HepG2 (cell line): ENCODE measurements at regions not wholly inside any gene's neighbourhood (a gene's known extent, or its start where the extent isn't known, plus 50 kb on each side); places are given as distances from the start of the nearest gene placed in this dataset.

Experiments
- CBX2 ChIP-seq, 2 experiments: fragments of 200-600 bp in 1 of 2; sonication (generic); formaldehyde crosslinking in 1 of 2; IDR thresholded peaks; 2 replicates each; pipeline versions ENCODE4 v1.7.0 to v1.8.1; 2018 to 2022; ENCODE audit warnings: low read depth in 2 of 2, low read length in 1 of 2, mild to moderate bottlenecking in 1 of 2, missing genetic modification reagents in 1 of 2
- CEBPB ChIP-seq: IDR thresholded peaks from 2 replicates; pipeline ENCODE4 v1.6.1; 2011; ENCODE audit warnings: low read depth, low read length, improper control_type of control experiment, borderline replicate concordance
- CREM ChIP-seq, 2 experiments: sonication (generic) in 1 of 2; formaldehyde crosslinking in 1 of 2; IDR thresholded peaks; 2 replicates each; pipeline versions ENCODE4 v1.4.0 to v1.6.1; 2016 to 2020; ENCODE audit warnings: antibody characterized with exemption in 1 of 2, mild to moderate bottlenecking in 1 of 2, missing genetic modification reagents in 1 of 2
- ERF ChIP-seq: IDR thresholded peaks from 2 replicates; pipeline ENCODE4 v1.6.1; 2018; ENCODE audit warnings: missing biosample characterization, missing genetic modification reagents
- ETV5 ChIP-seq: IDR thresholded peaks from 2 replicates; pipeline ENCODE4 v1.6.1; 2018; ENCODE audit warnings: missing biosample characterization, missing genetic modification reagents, inconsistent platforms, borderline replicate concordance
- HMG20A ChIP-seq: IDR thresholded peaks from 2 replicates; pipeline ENCODE4 v1.6.1; 2016; ENCODE audit warnings: borderline replicate concordance
- KAT8 ChIP-seq: IDR thresholded peaks from 2 replicates; pipeline ENCODE4 v1.6.1; 2016; ENCODE audit warnings: missing genetic modification reagents, missing compliant biosample characterization
- KLF6 ChIP-seq: IDR thresholded peaks from 2 replicates; pipeline ENCODE4 v1.8.0; 2016; ENCODE audit warnings: missing biosample characterization, missing genetic modification reagents
- MBD4 ChIP-seq: IDR thresholded peaks from 2 replicates; pipeline ENCODE4 v1.6.1; 2012; ENCODE audit warnings: low read length, inconsistent platforms, borderline replicate concordance
- MXD4 ChIP-seq: IDR thresholded peaks from 2 replicates; pipeline ENCODE4 v1.6.1; 2016; ENCODE audit warnings: mild to moderate bottlenecking, missing biosample characterization, missing genetic modification reagents
- PPARG ChIP-seq: conservative IDR thresholded peaks from 2 replicates; pipeline ENCODE4 v1.6.1; 2016; ENCODE audit warnings: missing biosample characterization, missing genetic modification reagents
- RORA ChIP-seq: sonication (generic); formaldehyde crosslinking; IDR thresholded peaks from 2 replicates; pipeline ENCODE4 v1.5.0; 2020; ENCODE audit warnings: mild to moderate bottlenecking, missing genetic modification reagents, moderate library complexity
- SYNCRIP ChIP-seq: fragments of 200-400 bp; formaldehyde crosslinking; IDR thresholded peaks from 2 replicates; pipeline ENCODE4 v1.6.1; 2018; ENCODE audit warnings: mild to moderate bottlenecking, low read depth, low read length; ENCODE audit not compliant: insufficient read depth
- U2AF1 ChIP-seq: fragments of 200-400 bp; formaldehyde crosslinking; optimal IDR thresholded peaks from 2 replicates; pipeline ENCODE3; 2017; ENCODE audit warnings: mild to moderate bottlenecking, low read depth, low read length
- ZBTB21 ChIP-seq: sonication (generic); formaldehyde crosslinking; IDR thresholded peaks from 2 replicates; pipeline ENCODE4 v1.4.0; 2020; ENCODE audit warnings: missing genetic modification reagents
- ZMAT3 ChIP-seq: sonication (generic); formaldehyde crosslinking; conservative IDR thresholded peaks from 2 replicates; pipeline ENCODE4 v1.7.0; 2021; ENCODE audit warnings: missing genetic modification reagents
- ZNF207 ChIP-seq: fragments of 450-650 bp; IDR thresholded peaks from 2 replicates; pipeline ENCODE4 v1.6.1; 2016; ENCODE audit warnings: antibody characterized with exemption, borderline replicate concordance
- ZNF264 ChIP-seq: sonication (generic); formaldehyde crosslinking; IDR thresholded peaks from 2 replicates; pipeline ENCODE4 v1.4.0; 2020; ENCODE audit warnings: missing genetic modification reagents
- ZNF652 ChIP-seq: IDR thresholded peaks from 2 replicates; pipeline ENCODE4 v1.6.1; 2016; ENCODE audit warnings: low read depth, borderline replicate concordance
- ZNF724P ChIP-seq: sonication (generic); formaldehyde crosslinking; IDR thresholded peaks from 2 replicates; pipeline ENCODE4 v1.8.0; 2022; ENCODE audit warnings: missing genetic modification reagents, borderline replicate concordance
- ZNF790 ChIP-seq: sonication (generic); formaldehyde crosslinking; IDR thresholded peaks from 2 replicates; pipeline ENCODE4 v1.8.0; 2022; ENCODE audit warnings: missing genetic modification reagents, mild to moderate bottlenecking, borderline replicate concordance
- ZNF879 ChIP-seq: sonication (generic); formaldehyde crosslinking; IDR thresholded peaks from 2 replicates; pipeline ENCODE4 v1.8.1; 2023; ENCODE audit warnings: missing genetic modification reagents
- ZSCAN20 ChIP-seq: sonication (generic); formaldehyde crosslinking; IDR thresholded peaks from 2 replicates; pipeline ENCODE4 v1.4.0; 2020; ENCODE audit warnings: missing genetic modification reagents, mild to moderate bottlenecking, borderline replicate concordance
- TF ChIP-seq, protein P1 (sequence below): IDR thresholded peaks from 2 replicates; pipeline ENCODE4 v1.4.0; 2020; ENCODE audit warnings: mild to moderate bottlenecking, missing genetic modification reagents
- TF ChIP-seq, protein P2 (sequence below): sonication (generic); formaldehyde crosslinking; IDR thresholded peaks from 2 replicates; pipeline ENCODE4 v1.4.0; 2020; ENCODE audit warnings: missing genetic modification reagents
- TF ChIP-seq, protein P3 (sequence below): IDR thresholded peaks from 2 replicates; pipeline ENCODE4 v1.6.1; 2012; ENCODE audit warnings: low read depth, low read length, improper control_type of control experiment

DNA sequence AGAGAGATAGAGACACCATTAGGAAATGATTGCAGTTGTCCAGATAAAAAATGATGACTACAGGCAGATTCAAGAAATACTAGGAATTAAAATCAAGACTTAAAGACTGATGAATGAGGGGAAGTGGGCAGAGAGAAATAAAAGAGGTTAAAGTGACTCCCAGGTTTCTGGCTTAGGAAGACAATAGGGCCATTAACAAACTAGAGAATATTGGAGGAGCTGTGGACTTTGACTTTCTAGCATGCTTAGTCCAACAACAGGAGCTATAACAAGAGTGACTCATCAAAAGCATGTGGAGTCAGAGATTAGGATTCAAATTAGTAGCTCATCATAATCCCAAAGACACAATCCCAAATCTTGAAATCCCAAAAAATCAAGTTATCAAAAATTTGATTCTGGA is 101.5 kb downstream of the BMP4 start (continued):
- TF ChIP-seq PPARG (CRISPR knock-in tag) = peak; percentile 58; the same call in 1 of the 2 replicates
- no peak for TF ChIP-seq ZNF724P (CRISPR knock-in tag)
- no peak for TF ChIP-seq CBX2 (IDR thresholded peaks at IDR 0.05; ENCODE audit: low read depth, low read length)
- TF ChIP-seq CBX2 (CRISPR knock-in tag; IDR thresholded peaks at IDR 0.05; ENCODE audit: low read depth) = no peak
- peak; percentile 67; the same call in 1 of the 2 replicates for TF ChIP-seq HMG20A (CRISPR knock-in tag)
- no peak for TF ChIP-seq U2AF1
- no peak for TF ChIP-seq KLF6 (CRISPR knock-in tag)
- TF ChIP-seq, protein P1, sequence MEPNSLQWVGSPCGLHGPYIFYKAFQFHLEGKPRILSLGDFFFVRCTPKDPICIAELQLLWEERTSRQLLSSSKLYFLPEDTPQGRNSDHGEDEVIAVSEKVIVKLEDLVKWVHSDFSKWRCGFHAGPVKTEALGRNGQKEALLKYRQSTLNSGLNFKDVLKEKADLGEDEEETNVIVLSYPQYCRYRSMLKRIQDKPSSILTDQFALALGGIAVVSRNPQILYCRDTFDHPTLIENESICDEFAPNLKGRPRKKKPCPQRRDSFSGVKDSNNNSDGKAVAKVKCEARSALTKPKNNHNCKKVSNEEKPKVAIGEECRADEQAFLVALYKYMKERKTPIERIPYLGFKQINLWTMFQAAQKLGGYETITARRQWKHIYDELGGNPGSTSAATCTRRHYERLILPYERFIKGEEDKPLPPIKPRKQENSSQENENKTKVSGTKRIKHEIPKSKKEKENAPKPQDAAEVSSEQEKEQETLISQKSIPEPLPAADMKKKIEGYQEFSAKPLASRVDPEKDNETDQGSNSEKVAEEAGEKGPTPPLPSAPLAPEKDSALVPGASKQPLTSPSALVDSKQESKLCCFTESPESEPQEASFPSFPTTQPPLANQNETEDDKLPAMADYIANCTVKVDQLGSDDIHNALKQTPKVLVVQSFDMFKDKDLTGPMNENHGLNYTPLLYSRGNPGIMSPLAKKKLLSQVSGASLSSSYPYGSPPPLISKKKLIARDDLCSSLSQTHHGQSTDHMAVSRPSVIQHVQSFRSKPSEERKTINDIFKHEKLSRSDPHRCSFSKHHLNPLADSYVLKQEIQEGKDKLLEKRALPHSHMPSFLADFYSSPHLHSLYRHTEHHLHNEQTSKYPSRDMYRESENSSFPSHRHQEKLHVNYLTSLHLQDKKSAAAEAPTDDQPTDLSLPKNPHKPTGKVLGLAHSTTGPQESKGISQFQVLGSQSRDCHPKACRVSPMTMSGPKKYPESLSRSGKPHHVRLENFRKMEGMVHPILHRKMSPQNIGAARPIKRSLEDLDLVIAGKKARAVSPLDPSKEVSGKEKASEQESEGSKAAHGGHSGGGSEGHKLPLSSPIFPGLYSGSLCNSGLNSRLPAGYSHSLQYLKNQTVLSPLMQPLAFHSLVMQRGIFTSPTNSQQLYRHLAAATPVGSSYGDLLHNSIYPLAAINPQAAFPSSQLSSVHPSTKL (CRISPR knock-in tag) = peak; percentile 89
- no peak for TF ChIP-seq ZNF879 (CRISPR knock-in tag)
- TF ChIP-seq MXD4 (CRISPR knock-in tag) = no peak
- TF ChIP-seq, protein P2, sequence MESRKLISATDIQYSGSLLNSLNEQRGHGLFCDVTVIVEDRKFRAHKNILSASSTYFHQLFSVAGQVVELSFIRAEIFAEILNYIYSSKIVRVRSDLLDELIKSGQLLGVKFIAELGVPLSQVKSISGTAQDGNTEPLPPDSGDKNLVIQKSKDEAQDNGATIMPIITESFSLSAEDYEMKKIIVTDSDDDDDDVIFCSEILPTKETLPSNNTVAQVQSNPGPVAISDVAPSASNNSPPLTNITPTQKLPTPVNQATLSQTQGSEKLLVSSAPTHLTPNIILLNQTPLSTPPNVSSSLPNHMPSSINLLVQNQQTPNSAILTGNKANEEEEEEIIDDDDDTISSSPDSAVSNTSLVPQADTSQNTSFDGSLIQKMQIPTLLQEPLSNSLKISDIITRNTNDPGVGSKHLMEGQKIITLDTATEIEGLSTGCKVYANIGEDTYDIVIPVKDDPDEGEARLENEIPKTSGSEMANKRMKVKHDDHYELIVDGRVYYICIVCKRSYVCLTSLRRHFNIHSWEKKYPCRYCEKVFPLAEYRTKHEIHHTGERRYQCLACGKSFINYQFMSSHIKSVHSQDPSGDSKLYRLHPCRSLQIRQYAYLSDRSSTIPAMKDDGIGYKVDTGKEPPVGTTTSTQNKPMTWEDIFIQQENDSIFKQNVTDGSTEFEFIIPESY = no peak
- TF ChIP-seq ZNF790 (CRISPR knock-in tag) = no peak
- TF ChIP-seq SYNCRIP = no peak
- TF ChIP-seq ETV5 = no peak; the same call in 1 of the 2 replicates
- TF ChIP-seq ZBTB21 = no peak
- no peak for TF ChIP-seq ZMAT3
- no peak for TF ChIP-seq RORA (CRISPR knock-in tag)
- no peak for TF ChIP-seq CEBPB
- no peak for TF ChIP-seq KAT8
- no peak for TF ChIP-seq ERF (CRISPR knock-in tag)
- TF ChIP-seq ZNF652 (CRISPR knock-in tag) = 0 out of 2 replicates have a peak, but pooled peaks have one; percentile 21
- TF ChIP-seq ZSCAN20 (CRISPR knock-in tag) = no peak
- TF ChIP-seq, protein P3, sequence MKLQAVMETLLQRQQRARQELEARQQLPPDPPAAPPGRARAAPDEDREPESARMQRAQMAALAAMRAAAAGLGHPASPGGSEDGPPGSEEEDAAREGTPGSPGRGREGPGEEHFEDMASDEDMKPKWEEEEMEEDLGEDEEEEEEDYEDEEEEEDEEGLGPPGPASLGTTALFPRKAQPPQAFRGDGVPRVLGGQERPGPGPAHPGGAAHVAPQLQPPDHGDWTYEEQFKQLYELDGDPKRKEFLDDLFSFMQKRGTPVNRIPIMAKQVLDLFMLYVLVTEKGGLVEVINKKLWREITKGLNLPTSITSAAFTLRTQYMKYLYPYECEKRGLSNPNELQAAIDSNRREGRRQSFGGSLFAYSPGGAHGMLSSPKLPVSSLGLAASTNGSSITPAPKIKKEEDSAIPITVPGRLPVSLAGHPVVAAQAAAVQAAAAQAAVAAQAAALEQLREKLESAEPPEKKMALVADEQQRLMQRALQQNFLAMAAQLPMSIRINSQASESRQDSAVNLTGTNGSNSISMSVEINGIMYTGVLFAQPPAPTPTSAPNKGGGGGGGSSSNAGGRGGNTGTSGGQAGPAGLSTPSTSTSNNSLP = peak; percentile 67; the same call in 1 of the 2 replicates
- TF ChIP-seq ZNF207 = no peak
- TF ChIP-seq MBD4 = no peak
- no peak for TF ChIP-seq ZNF264
- TF ChIP-seq CREM (IDR thresholded peaks at IDR 0.05) = peak; percentile 48; the same call in 1 of the 2 replicates
- TF ChIP-seq CREM (CRISPR knock-in tag; IDR thresholded peaks at IDR 0.05) = no peak
